Ovary (tissue), 7 donors: ENCODE measurements at regions not wholly inside any gene's neighbourhood (a gene's known extent, or its start where the extent isn't known, plus 50 kb on each side); places are given as distances from the start of the nearest gene placed in this dataset.
"Not testable (repeated sequence)": the region's sequence is repeated elsewhere in the genome, so short reads cannot be mapped to it uniquely, and the experiment has no call there.

Experiments used
- DNase-seq, 5 donors: peaks; one replicate each; pipeline ENCODE4 v3.0.0-alpha.2; 2019 to 2020
- H3K27ac ChIP-seq, 2 donors: fragments of 200-600 bp; one replicate each; pipeline versions ENCODE4 v1.5.1 to v1.8.0; 2019 to 2022
- H3K27me3 ChIP-seq: fragments of 200-600 bp; one replicate; pipeline ENCODE4 v1.8.0; 2022
- H3K36me3 ChIP-seq: fragments of 200-600 bp; sonication (generic); one replicate; pipeline ENCODE4 v1.5.1; 2019
- H3K4me1 ChIP-seq: one replicate; pipeline ENCODE4 v1.8.1; 2013; ENCODE audit warnings: mild to moderate bottlenecking, moderate library complexity; ENCODE audit not compliant: insufficient read depth
- H3K4me3 ChIP-seq: fragments of 200-600 bp; sonication (generic); one replicate; pipeline ENCODE4 v1.5.1; 2017
- H3K9me3 ChIP-seq, 2 donors: fragments of 200-600 bp in 1 of 2; sonication (generic) in 1 of 2; one replicate each; pipeline versions ENCODE4 v1.5.1 to v1.8.1; 2013 to 2019; ENCODE audit warnings: mild to moderate bottlenecking in 1 of 2, moderate library complexity in 1 of 2
- EP300 ChIP-seq: sonication (generic); formaldehyde crosslinking; IDR thresholded peaks from one replicate; pipeline ENCODE4 v1.6.1; 2017; ENCODE audit warnings: antibody characterized with exemption
- POLR2A ChIP-seq: fragments of 450-650 bp; IDR thresholded peaks from one replicate; pipeline ENCODE4 v1.6.1; 2017; ENCODE audit warnings: antibody characterized with exemption, mild to moderate bottlenecking, moderate library complexity
- WGBS, 3 donors: extraction: QIAGEN DNeasy Blood & Tissue Kit in 1 of 3; methylation state at CpG; one replicate each; pipeline versions ENCODE4 v1.1.5 to v1.1.7; 2013 to 2017; 5-methylcytosine and 5-hydroxymethylcytosine counted together
- intact Hi-C, 4 donors: fragments of 100-400 bp; cut with DNase I; formaldehyde crosslinking; loops; one replicate each; pipeline versions ENCODE4 v1.11.0 to v1.15.1; 2022 to 2023
- TF ChIP-seq, protein P1 (sequence below), 3 donors: fragments of 450-650 bp in 2 of 3; fragments of 200-600 bp in 1 of 3; IDR thresholded peaks; one replicate each; pipeline versions ENCODE4 v1.5.1 to v1.8.0; 2016 to 2022; ENCODE audit warnings: antibody characterized with exemption in 3 of 3, mild to moderate bottlenecking in 1 of 3
- donor health status: DM: no; HTN: no; CAD: no; lungs with moderate emphysema.
- donor health status: DM: no; HTN: no; CAD: no.
- donor health status: Bipolar disorder and iron deficiency.
- donor health status: DM: no; HTN: no; CAD: no.
- donor health status: DM: yes; HTN: yes; CAD: no.

DNA sequence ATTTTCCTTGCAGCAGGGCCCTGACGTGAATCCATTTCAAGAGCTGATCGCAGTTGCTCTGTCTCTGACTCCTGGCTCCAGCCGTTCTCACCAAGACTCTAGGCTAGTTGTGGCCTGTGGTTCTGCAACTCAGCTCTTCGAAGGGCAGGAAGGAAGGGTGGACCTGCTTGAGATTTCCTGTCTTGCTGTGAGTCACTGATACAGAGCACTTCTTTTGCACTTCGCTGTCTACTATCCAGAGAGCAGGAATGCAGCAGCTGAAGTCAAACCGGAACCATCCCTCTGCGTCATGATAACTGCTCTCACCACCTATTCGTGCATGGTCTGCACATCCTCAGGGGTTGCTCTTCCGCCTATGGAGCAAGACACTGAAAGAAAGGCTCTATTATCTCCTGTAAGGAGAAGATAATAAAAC is 59.7 kb downstream of the RAP2B start:
- intact Hi-C loops = no loop called here
- H3K4me3 ChIP-seq = no peak overlapping the region
- no peaks in the 10 kb centered on the region for H3K36me3 ChIP-seq
- no peaks in the 10 kb centered on the region for H3K9me3 ChIP-seq
- H3K27ac ChIP-seq = no peak overlapping the region
- no peak for TF ChIP-seq POLR2A
- TF ChIP-seq, protein P1, sequence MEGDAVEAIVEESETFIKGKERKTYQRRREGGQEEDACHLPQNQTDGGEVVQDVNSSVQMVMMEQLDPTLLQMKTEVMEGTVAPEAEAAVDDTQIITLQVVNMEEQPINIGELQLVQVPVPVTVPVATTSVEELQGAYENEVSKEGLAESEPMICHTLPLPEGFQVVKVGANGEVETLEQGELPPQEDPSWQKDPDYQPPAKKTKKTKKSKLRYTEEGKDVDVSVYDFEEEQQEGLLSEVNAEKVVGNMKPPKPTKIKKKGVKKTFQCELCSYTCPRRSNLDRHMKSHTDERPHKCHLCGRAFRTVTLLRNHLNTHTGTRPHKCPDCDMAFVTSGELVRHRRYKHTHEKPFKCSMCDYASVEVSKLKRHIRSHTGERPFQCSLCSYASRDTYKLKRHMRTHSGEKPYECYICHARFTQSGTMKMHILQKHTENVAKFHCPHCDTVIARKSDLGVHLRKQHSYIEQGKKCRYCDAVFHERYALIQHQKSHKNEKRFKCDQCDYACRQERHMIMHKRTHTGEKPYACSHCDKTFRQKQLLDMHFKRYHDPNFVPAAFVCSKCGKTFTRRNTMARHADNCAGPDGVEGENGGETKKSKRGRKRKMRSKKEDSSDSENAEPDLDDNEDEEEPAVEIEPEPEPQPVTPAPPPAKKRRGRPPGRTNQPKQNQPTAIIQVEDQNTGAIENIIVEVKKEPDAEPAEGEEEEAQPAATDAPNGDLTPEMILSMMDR (IDR thresholded peaks at IDR 0.05) = no peak
- TF ChIP-seq EP300 = no peak
- DNase-seq = peak in 4 of 5 donors; percentile 10 to 34 (median 31)
- no peaks in the 10 kb centered on the region for H3K4me1 ChIP-seq
- 35 to 40% (median 37%) methylated on average over 9 of the region's 9 CpGs for whole genome bisulfite sequencing, 3 donors
- H3K27me3 ChIP-seq = no peaks in the 10 kb centered on the region

DNA sequence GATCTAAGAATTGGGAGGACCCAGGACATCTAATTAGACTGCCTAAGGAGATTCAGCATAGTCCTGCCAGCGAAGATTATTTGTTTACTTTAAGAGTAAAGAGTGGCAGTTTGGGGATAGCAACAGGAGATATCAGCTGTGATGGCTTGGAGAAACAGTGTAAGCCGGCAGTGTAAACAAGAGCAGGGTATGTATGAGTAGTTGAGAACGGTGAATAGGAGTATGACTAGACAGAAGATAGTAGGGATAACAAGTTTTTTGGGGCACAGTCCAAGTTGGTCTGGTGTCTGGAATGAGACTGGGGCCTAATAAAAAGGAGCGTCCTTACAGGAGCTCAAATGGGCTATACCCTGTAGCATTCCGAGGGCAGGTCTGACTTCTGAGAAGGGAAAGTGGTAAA is 64.9 kb downstream of the RAP2B start:
- H3K4me3 ChIP-seq, H3K27me3 ChIP-seq, H3K36me3 ChIP-seq, intact Hi-C loops, H3K27ac ChIP-seq, DNase-seq, H3K9me3 ChIP-seq, H3K4me1 ChIP-seq: not testable (repeated sequence)
- WGBS, 3 donors = 84 to 90% (median 89%) methylated on average over 5 of the region's 5 CpGs

DNA sequence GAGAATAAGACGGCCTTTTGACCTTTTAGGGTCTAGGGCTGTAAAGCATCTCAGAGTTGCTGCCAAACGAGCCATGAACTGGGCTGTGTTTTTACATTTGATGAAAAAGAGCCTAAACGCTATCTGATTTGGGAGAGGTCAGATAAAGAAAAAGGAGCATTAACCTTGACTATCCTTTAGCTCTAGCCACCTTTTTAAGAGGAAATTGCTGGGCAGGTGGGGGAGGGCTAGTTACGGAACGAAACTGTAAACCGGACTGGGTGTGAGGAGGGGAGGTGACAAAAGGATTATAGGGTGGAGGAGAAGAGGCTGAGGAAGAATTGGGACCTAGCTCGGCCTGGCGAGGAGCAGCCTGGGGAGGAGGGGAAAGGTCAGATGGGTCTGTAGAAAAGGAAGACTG is 68.4 kb downstream of the RAP2B start:
- not testable (repeated sequence) for H3K27me3 ChIP-seq, DNase-seq, H3K4me3 ChIP-seq

GRCh38 chr3:153231245-153231644 is 69.2 kb downstream of the RAP2B start:
- intact Hi-C loops, H3K27me3 ChIP-seq, H3K4me1 ChIP-seq, H3K27ac ChIP-seq, H3K4me3 ChIP-seq, DNase-seq, H3K9me3 ChIP-seq, H3K36me3 ChIP-seq: not testable (repeated sequence)
- 91 to 96% (median 94%) methylated on average over 3 of the region's 3 CpGs for WGBS, 3 donors

More for the DNA sequence above, 68.4 kb downstream of the RAP2B start:
- H3K4me1 ChIP-seq, H3K27ac ChIP-seq, intact Hi-C loops, H3K9me3 ChIP-seq, H3K36me3 ChIP-seq: not testable (repeated sequence)
- 87 to 94% (median 91%) methylated on average over 8 of the region's 8 CpGs for whole genome bisulfite sequencing, 3 donors

GRCh38 chr3:153232050-153232752 is 70.2 kb downstream of the RAP2B start:
- not testable (repeated sequence) for H3K27ac ChIP-seq

GRCh38 chr3:153232851-153233271 is 70.8 kb downstream of the RAP2B start:
- no peak for DNase-seq
- Histone ChIP-seq H3K27ac (no peak overlapping the region), H3K9me3 (no peaks in the 10 kb centered on the region), H3K36me3 (no peaks in the 10 kb centered on the region), H3K4me3 (no peak overlapping the region), H3K27me3 (no peaks in the 10 kb centered on the region), H3K4me1 (peaks cover 2% of the 10 kb centered on the region)
- no peak for TF ChIP-seq EP300
- TF ChIP-seq, protein P1 (IDR thresholded peaks at IDR 0.05) = no peak
- no peak for TF ChIP-seq POLR2A
- intact Hi-C loops = no loop called here
- WGBS, 3 donors = 10 to 20% (median 15%) methylated on average over 3 of the region's 3 CpGs

More at GRCh38 chr3:153232050-153232752, 70.2 kb downstream of the RAP2B start:
- intact Hi-C loops, H3K27me3 ChIP-seq, H3K4me3 ChIP-seq, H3K36me3 ChIP-seq, DNase-seq, H3K9me3 ChIP-seq, H3K4me1 ChIP-seq: not testable (repeated sequence)
- 87 to 96% (median 92%) methylated on average over 11 of the region's 11 CpGs for WGBS, 3 donors
